Activated naive CD4-positive, alpha-beta T cell treated with anti-CD3 and anti-CD28 coated beads for 36 hours (primary cell): ENCODE measurements at regions not wholly inside any gene's neighbourhood (a gene's known extent, or its start where the extent isn't known, plus 50 kb on each side); places are given as distances from the start of the nearest gene placed in this dataset.

ENCODE experiments used
- CTCF ChIA-PET: fragments of 350-600 bp; sonication (Branson Sonifier 250); formaldehyde crosslinking; loops from one replicate; lab custom pipeline; 2021; ENCODE audit warnings: antibody characterized with exemption; lab: Charles Lee
- DNase-seq: peaks from one replicate; pipeline ENCODE4 v3.0.0-alpha.2; 2020
- H3K27ac Mint-ChIP-seq: one replicate; pipeline ENCODE4 v1.8.0; 2021; ENCODE audit warnings: mild to moderate bottlenecking, mixed read lengths
- H3K27me3 Mint-ChIP-seq: one replicate; pipeline ENCODE4 v1.8.0; 2021; ENCODE audit warnings: low read depth, mixed read lengths
- H3K36me3 Mint-ChIP-seq: one replicate; pipeline ENCODE4 v1.8.0; 2021; ENCODE audit warnings: low read depth, mixed read lengths
- H3K4me1 Mint-ChIP-seq: one replicate; pipeline ENCODE4 v1.8.0; 2021; ENCODE audit warnings: low read depth, mixed read lengths
- H3K4me3 Mint-ChIP-seq: one replicate; pipeline ENCODE4 v1.8.0; 2021; ENCODE audit warnings: mild to moderate bottlenecking, moderate library complexity, mixed read lengths
- H3K9me3 Mint-ChIP-seq: one replicate; pipeline ENCODE4 v1.8.0; 2021; ENCODE audit warnings: mixed read lengths
- intact Hi-C: fragments of 100-400 bp; cut with micrococcal nuclease; formaldehyde crosslinking; loops from one replicate; pipeline ENCODE4 v1.15.1; 2023

DNA sequence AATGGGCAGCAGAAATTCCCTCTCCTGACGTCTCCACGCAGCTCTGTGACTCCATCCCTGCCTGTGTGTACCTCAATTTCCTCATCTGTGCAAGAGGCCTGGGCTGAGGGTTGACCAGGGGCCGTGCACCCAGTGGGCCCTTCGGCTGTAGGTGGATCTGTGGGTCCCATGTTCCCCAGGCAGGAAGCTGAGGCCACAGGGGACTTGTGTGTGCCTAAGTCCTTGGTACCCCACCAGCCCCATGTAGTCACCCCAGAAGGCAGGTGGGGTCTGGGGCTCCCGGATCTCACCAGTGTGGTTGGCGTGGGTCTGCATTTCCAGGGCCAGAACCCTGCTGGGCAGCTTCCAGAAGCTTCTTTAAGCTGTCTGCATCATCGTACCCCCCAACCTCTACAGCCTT lies 177.4 kb upstream of the GSE1 start:
- Mint-ChIP-seq H3K9me3 (no peaks in the 10 kb centered on the region), H3K4me3 (no peak overlapping the region), H3K4me1 (no peaks in the 10 kb centered on the region), H3K27ac (no peak overlapping the region), H3K27me3 (no peaks in the 10 kb centered on the region), H3K36me3 (no peaks in the 10 kb centered on the region)
- no peak for DNase-seq
- CTCF ChIA-PET = interaction anchor here (1.5 to 2.5 kb wide), 2 partner anchors 14 to 180 kb away, joined by 3 to 8 read pairs; no protein-coding TSS in a partner anchor
- intact Hi-C loops = no loop called here

DNA sequence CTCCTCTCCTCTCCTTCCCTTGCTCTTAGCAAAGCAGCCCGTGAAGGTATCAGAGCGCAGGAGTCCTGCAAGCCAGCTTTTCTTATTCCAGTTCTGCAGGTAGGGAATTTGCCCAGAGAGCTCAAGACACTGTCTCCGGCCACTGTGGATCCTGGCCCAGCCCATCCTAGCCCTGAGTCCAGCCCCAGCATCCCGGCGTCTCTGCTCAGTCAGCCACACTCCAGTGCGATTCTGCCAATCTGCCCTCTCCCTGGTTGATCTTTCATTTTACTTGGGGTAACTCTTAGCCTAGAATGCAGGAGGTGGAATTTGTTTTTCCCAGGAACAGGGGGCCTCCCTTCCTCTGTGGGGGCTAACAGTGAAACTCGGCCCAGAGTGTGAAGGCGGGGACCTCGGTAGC lies 176.9 kb upstream of the GSE1 start:
- Mint-ChIP-seq H3K4me1 (no peaks in the 10 kb centered on the region), H3K4me3 (no peak overlapping the region), H3K27me3 (no peaks in the 10 kb centered on the region), H3K27ac (no peak overlapping the region), H3K9me3 (no peaks in the 10 kb centered on the region), H3K36me3 (no peaks in the 10 kb centered on the region)
- no peak for DNase-seq
- intact Hi-C loops = no loop called here
- CTCF ChIA-PET = interaction anchor here (1.5 to 2.5 kb wide), 2 partner anchors 15 to 180 kb away, joined by 3 to 8 read pairs; no protein-coding TSS in a partner anchor

DNA sequence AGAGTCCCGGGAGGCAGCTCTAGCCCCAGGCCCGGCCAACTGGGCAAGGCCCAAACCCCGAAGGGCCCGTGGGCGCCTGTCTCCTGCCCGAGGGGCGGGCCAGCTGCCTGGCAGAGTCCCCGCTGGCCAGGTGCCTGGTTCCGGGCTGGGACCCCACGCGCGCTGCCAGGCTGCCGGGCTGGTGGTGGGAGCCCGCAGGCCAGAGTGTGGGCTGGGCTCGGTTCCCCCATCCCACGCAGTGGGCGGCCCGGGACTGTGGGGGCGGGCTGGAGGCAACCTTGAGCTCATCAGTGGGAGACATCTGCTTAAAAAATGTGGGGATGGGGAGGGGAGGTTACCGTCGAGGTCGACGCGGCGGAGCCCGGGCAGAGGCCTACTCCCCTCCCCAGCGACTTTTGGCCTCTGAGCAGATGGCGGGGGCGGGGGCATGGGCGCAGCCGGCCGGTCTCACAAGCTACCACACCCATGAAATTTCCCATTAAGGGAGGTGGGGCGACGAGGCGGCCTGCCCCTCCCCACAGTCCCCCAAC lies 176.4 kb upstream of the GSE1 start:
- no peaks in the 10 kb centered on the region for H3K4me1 Mint-ChIP-seq
- CTCF ChIA-PET = interaction anchor here (1.5 to 2.5 kb wide), 2 partner anchors 15 to 179 kb away, joined by 3 to 8 read pairs; no protein-coding TSS in a partner anchor
- no peaks in the 10 kb centered on the region for H3K27me3 Mint-ChIP-seq
- no peak overlapping the region for H3K27ac Mint-ChIP-seq
- no peak overlapping the region for H3K4me3 Mint-ChIP-seq
- H3K36me3 Mint-ChIP-seq = no peaks in the 10 kb centered on the region
- intact Hi-C loops = no loop called here
- DNase-seq = no peak
- H3K9me3 Mint-ChIP-seq = no peaks in the 10 kb centered on the region

DNA sequence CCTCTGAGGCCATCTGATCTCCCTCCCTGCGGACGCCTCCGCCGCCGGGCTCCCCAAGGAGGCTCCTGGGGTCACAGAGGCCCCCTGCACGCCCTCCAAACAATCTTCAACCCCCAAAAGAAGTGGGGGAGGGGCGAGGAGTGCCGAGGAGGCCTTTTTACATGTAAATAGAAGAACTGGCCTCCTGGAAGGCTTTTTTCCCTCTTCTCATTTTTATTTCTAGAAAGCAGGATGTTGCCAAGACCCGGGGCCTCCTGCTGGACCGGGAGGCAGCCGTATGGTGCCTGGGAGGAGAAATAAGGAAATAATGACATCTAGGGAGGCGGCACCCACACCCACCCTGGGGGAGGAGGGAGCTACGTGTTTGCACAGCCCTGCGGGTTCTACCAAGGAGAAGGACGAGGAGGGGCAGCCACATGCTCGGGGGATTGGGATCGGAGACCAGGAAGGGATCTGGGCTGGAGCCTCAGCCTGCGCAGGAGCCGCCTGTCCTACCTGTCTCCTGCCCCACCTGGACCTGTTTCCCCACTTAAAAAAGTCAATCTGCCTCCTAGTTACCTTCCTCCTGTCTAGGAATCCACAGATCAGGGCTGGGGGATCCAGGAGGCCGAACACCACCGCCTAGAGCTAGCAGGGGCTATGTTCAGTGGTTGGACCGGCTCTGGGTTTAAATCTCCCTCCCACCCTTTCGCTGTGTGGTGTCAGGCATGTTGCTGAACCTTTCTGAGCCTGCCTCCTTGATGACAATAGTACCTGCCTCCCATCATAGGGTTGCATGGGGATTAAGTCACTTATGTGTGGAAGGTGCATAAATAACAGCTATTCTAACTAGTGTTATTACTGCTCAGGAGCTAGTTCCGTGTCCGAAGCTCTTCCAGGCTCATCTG lies 175.7 kb upstream of the GSE1 start:
- H3K4me3 Mint-ChIP-seq = no peak overlapping the region
- intact Hi-C loops = no loop called here
- H3K9me3 Mint-ChIP-seq = no peaks in the 10 kb centered on the region
- DNase-seq = no peak
- H3K4me1 Mint-ChIP-seq = no peaks in the 10 kb centered on the region
- H3K27me3 Mint-ChIP-seq = no peaks in the 10 kb centered on the region
- H3K36me3 Mint-ChIP-seq = no peaks in the 10 kb centered on the region
- no peak overlapping the region for H3K27ac Mint-ChIP-seq
- CTCF ChIA-PET = interaction anchor here (1.4 to 2.5 kb wide), 2 partner anchors 178 to 179 kb away, joined by 4 to 8 read pairs; no protein-coding TSS in a partner anchor

DNA sequence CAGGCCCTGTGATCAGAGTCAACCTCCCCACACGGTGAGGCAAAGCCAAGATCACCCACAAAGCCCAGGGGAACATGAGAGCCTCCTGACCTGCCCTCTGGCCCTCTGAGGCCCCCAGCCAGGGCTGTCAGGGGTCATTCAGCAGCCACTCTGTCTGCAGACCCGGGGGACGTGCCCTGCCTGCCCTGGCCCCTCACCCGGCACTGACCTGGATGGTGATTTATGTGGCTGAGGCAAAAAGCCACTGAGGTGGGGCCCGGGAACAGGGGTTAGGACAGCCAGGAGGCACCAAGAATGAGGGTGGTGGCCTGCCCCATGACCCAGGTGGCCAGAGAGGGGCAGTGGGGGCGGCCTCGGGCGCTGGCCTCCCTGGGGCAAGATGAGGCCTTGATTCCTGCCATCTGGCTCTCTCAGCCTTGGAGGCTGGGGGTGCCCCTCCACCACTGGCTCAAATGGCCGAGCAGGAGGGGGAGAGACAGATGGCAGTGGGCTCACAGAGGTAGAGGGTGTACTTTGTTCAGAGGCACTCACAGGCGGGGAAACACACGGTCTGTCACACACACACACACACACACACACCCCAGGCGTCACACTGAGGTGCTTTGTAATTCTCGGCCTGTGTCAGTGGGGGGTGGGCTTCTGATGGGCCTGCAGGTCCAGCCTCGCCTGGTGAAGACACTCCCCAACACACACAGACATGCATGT lies 174.0 kb upstream of the GSE1 start:
- Mint-ChIP-seq H3K9me3 (no peaks in the 10 kb centered on the region), H3K27me3 (no peaks in the 10 kb centered on the region), H3K4me3 (no peak overlapping the region), H3K27ac (no peak overlapping the region), H3K36me3 (no peaks in the 10 kb centered on the region), H3K4me1 (no peaks in the 10 kb centered on the region)
- DNase-seq = no peak
- CTCF ChIA-PET = no interaction called here
- intact Hi-C loops = no loop called here

DNA sequence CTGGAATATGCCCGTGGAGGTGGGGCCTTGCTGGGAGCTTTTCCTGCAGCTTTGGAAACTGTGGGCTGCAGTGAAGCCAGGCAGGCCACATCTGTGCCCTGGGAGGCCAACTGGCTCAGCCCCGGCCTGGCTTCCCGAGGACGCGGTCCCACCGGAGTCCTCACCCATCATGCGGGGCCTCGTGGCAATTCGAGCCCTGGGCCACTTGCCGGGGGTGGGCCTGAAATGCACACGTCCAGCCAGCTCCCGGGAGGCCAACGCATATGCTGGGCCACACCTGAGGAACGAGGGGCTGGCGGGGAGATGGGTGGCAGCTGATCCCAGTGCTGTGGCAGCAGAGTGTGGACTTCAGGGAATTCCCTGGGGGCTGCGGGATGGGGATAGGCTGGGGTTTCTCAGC lies 172.4 kb upstream of the GSE1 start:
- intact Hi-C loops = no loop called here
- H3K4me3 Mint-ChIP-seq = no peak overlapping the region
- no peaks in the 10 kb centered on the region for H3K9me3 Mint-ChIP-seq
- H3K27ac Mint-ChIP-seq = no peak overlapping the region
- CTCF ChIA-PET = no interaction called here
- H3K27me3 Mint-ChIP-seq = no peaks in the 10 kb centered on the region
- peaks cover 3% of the 10 kb centered on the region for H3K4me1 Mint-ChIP-seq
- DNase-seq = no peak
- H3K36me3 Mint-ChIP-seq = no peaks in the 10 kb centered on the region

DNA sequence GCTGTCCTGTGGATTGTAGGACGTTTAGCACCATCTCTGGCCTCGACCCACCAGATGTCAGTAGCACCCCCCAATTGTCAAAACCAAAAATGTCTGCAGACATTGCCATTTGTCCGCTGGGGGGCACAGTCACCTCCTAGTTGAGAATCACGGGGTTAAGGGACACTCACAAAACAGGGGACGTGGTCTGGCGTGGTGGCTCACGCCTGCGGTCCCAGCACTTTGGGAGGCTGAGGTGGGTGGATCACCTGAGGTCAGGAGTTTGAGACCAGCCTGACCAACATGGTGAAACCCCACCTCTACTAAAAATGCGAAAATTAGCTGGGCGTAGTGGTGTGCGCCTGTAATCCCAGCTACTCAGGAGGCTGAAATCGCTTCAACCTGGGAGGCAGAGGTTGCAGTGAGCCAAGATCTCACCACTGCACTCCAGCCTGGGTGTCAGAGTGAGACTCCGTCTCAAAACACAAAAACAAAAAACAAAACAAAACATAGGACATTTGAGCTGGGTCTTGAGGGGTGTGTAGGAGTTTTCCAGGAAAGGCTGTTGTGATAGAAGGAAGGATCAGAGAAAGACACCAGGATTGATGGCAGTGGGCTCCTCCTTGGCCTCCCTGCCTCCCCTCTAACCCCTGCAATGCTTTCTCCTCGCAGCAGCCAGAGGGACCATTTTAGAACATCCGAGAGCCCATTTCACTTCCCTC lies 171.8 kb upstream of the GSE1 start:
- no peak for DNase-seq
- CTCF ChIA-PET = interaction anchor here (0.6 kb wide), 3 partner anchors 38 to 168 kb away, joined by 3 to 4 read pairs (median 3); no protein-coding TSS in a partner anchor
- intact Hi-C loops = no loop called here
- Mint-ChIP-seq H3K36me3 (no peaks in the 10 kb centered on the region), H3K4me3 (no peak overlapping the region), H3K9me3 (no peaks in the 10 kb centered on the region), H3K27ac (no peak overlapping the region), H3K27me3 (no peaks in the 10 kb centered on the region), H3K4me1 (peaks cover 3% of the 10 kb centered on the region)

DNA sequence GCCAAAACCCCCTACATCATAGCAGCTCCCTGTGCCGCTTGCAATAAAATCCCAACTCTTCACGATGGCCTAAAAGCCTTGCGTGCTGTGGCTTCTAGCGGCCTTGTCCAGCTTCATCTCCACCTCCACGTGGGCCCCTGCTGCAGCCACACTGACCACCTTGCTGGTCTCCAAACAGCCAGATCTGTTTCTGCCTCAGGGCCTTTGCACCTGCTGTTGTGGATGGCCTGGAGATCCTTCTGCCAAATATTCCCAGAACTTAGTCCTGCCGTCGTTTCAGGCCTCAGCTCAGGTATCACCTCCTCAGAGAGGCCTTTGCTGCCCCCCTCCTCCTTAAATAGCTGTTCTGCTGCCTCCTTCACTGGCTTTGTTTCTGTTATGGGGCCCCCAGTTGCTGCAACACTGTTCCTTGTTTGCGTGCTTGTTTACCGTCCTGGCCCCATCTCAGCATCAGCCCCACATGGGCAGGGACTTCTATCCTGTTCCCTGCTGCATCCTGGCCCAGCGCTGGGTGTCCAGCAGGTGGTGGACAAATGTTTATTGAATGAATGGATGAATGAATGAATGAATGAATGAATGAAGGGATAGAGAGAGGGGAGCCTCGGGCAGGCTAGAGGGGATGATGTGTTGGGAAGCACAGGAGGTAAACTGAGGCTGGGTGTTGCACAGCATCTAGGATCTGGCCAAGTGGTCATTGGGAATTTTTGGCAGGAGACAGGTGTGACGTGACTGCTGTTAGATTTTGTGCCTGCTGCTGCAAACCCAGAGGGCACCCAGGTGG lies 171.0 kb upstream of the GSE1 start:
- CTCF ChIA-PET = interaction anchor here (0.6 to 0.8 kb wide), 4 partner anchors 10 to 167 kb away, joined by 3 to 4 read pairs (median 4); no protein-coding TSS in a partner anchor
- intact Hi-C loops = no loop called here
- Mint-ChIP-seq H3K9me3 (no peaks in the 10 kb centered on the region), H3K27me3 (no peaks in the 10 kb centered on the region), H3K4me1 (peaks cover 3% of the 10 kb centered on the region), H3K4me3 (no peak overlapping the region), H3K36me3 (no peaks in the 10 kb centered on the region), H3K27ac (no peak overlapping the region)
- no peak for DNase-seq

DNA sequence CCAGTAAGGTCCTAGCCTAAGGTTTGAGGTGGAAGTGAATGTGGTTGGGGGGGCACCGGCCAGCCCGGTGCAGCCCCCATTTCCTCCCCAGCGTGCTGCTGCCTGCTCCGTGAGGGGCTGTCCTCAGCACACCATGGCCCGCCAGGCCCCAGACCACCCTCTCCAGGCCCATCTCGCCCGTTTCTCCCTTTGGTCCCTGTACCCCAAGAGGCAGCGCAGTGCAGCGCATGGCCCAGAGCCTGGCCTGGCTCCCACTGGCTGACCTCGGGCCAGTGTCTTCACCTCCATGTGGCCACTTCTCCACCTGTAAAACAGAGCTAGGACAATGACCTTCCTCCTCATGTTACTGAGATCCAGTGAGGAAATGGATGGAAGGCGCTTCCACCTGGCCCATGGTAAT lies 170.0 kb upstream of the GSE1 start:
- CTCF ChIA-PET = interaction anchor here (0.8 to 1.2 kb wide), 3 partner anchors 11 to 173 kb away, joined by 3 to 4 read pairs (median 3); no protein-coding TSS in a partner anchor
- H3K4me1 Mint-ChIP-seq = peaks cover 7% of the 10 kb centered on the region

DNA sequence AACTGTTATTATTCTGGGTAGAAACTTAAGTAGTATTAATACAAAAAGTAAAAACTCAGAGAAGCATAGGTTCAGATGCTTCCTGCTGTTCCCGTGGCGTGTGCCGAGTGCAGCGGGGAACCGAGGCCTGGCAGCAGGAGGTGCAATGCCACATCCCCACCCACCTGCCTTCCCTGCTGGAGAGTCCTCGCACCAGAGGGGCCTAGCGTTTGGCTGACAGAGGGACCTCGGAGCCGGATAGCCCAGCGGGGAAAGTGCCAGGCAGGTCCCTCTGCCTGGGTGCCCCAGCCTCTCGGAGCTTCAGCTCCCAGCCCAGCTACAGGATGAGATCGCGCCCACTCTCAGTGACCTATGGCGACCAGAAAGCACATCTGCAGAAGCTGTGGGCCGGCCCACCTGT lies 169.6 kb upstream of the GSE1 start:
- intact Hi-C loops = no loop called here
- CTCF ChIA-PET = interaction anchor here (1.1 to 1.2 kb wide), 2 partner anchors 28 to 173 kb away, joined by 3 read pairs; no protein-coding TSS in a partner anchor
- H3K4me1 Mint-ChIP-seq = peaks cover 11% of the 10 kb centered on the region

More for the DNA sequence above, 170.0 kb upstream of the GSE1 start:
- no peaks in the 10 kb centered on the region for H3K9me3 Mint-ChIP-seq
- H3K4me3 Mint-ChIP-seq = no peak overlapping the region
- no peaks in the 10 kb centered on the region for H3K36me3 Mint-ChIP-seq
- intact Hi-C loops = no loop called here
- H3K27ac Mint-ChIP-seq = no peak overlapping the region
- no peaks in the 10 kb centered on the region for H3K27me3 Mint-ChIP-seq
- no peak for DNase-seq

DNA sequence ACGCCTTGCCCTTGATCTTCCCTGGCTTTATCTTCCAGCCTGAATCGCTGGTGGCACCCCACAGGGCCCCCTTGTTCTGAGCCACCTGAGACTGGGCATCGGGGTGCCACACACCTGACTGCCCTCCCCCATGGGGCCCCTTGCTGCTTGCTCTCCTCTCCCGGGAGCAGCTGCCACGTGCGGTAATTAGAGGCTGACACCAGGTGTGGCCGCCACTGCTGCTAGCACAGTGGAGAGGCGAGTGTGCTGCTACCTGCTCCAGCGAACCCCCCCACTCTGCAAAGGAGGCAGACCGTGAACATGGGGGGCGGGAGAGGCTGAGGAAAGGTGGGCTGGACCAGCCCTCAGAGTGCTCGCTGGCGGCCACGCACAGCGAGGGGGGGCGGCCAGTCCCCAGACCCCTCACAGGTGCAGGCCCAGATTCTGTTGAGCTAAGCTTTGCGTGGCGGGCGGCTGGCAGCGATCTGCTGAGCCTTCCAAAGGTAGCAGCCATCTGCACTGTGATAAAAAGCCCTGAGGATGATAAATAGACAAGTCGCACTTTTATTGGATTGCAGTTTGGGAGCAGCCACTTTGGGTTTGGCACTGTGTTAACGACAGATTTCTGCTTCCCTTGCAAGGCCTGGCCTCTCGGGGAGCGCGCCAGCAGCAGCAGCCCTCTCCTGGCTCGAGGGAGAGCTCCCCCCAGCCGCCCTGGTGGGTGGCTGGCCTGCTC lies 167.9 kb upstream of the GSE1 start:
- no peak for DNase-seq
- no peaks in the 10 kb centered on the region for H3K27me3 Mint-ChIP-seq
- H3K4me3 Mint-ChIP-seq = no peak overlapping the region
- intact Hi-C loops = no loop called here
- H3K36me3 Mint-ChIP-seq = no peaks in the 10 kb centered on the region
- CTCF ChIA-PET = interaction anchor here (1.4 to 3.3 kb wide), 2 partner anchors 16 to 171 kb away, joined by 5 to 14 read pairs; no protein-coding TSS in a partner anchor
- no peak overlapping the region for H3K27ac Mint-ChIP-seq
- H3K4me1 Mint-ChIP-seq = peaks cover 25% of the 10 kb centered on the region
- H3K9me3 Mint-ChIP-seq = no peaks in the 10 kb centered on the region

More for the DNA sequence above, 169.6 kb upstream of the GSE1 start:
- Mint-ChIP-seq H3K27me3 (no peaks in the 10 kb centered on the region), H3K9me3 (no peaks in the 10 kb centered on the region), H3K27ac (no peak overlapping the region), H3K36me3 (no peaks in the 10 kb centered on the region), H3K4me3 (no peak overlapping the region)
- no peak for DNase-seq
